HG03064 (cell line): ENCODE measurements at regions not wholly inside any gene's neighbourhood (a gene's known extent, or its start where the extent isn't known, plus 50 kb on each side); places are given as distances from the start of the nearest gene placed in this dataset.
"Not testable (repeated sequence)": the region's sequence is repeated elsewhere in the genome, so short reads cannot be mapped to it uniquely, and the experiment has no call there.

Experiments used
- ATAC-seq: cut with Tn5 transposase; IDR thresholded peaks from one replicate; pipeline ENCODE4 v1.9.1; 2021; ENCODE audit warnings: low read depth; ENCODE audit not compliant: unreplicated experiment

DNA sequence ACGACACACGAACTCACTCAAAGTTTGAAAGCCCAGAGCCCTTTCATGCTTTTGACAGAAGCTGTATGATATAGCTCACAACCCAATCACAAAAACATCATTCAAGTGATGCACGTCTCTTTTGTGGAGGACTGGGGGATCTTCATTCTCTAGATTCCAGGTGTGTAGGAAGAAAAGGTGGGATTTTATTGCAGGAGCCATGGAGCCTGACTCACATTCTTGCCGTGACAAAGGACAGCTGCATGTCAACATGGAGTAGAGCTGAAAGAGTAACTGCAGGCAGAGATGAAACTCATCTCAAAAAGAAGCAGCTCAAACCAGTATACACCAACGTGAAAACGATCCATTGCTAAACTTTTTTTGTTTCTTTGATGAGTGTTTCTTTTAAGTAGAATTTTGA is 50.9 kb upstream of the PDE1A start:
- ATAC-seq: no peak

DNA sequence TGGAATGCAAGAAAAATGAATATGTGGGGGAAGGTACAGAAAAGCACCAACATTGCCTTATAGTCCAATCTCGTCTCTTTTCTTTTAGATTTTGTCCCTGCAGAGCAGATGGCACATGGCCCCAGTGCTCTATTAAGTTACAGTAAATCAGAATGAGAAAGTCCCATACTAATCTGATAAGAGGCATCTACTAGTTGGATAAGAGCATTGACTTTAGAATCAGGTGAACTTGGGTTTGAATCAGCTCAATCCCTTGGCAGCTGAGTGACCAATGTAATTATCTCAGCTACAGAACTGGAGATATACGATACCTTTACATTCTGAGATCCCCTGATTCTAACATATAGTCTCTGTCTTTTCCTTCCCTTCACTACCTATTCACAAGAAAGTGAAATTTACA is 54.8 kb upstream of the PDE1A start:
- ATAC-seq: no peak

DNA sequence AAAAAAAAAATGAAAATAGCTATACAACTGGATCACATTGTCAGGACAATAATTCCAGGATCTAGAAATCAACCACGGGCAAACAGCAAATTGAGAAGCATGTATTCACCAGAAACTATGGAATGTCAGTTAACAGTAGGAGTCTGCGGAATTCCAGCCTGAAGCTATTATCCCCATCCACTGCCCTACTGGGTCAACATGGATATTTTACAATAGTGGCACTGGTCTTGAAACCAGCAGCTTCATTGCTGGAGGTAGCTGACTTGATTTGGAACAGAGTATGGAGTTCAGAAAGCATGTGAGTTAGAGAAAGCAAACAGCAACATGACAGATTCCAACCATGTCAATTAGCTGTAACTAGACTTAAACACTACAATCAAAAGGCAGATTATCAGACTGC is 55.7 kb upstream of the PDE1A start:
- ATAC-seq: no peak

DNA sequence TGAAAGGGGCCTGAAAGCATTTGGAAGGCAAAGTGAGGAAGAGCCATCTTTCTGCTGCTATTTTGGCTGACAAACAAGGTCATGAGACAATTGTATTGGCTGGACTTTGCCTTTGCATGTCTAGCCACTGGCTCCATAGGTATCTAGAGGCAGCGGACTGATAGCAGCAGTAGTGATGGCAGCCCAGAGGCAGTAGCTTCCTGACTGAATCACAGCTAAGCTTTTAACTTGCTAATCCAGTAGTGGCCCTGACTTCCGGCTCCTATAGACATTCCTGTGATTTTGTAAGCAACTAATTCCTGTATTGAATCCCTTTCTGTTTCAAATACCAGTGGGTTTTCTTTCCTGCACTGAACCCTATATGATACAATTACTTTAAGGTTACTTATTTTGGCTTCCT is 69.8 kb upstream of the PDE1A start:
- no peak for ATAC-seq

DNA sequence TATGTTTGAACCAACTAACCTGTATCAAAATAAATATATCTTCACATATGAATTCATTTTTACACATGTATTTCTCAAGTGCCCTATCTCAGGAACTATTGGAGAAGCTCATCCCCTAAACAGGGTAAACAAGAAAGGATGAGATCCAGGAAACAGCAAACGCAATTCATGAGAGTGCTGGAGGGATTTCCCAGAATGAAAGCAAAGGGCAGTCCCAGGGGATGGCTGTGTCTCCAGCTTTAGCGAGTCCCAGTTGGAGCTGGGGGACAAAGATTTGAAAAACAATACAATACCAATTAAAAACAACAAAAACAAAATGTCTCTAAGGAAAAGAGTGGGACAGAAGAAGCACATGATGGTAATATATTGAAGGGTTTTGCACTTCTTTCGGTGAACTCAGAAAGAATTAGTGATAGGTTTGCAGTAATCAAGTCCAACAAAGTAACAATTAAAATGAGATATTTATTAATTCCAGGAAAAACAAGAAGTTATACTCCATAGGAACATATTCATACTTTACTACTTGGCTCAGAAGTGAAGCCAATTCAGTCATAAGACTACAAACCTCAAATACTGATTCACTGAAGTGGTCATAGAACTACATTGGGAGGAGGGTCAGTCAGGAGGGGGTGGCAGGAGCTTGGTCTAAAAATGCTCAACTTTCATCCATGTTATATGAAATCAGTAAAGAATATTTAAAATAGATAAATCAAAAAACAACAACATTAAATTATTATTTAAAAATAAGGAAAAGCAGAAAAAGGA is 73.1 kb upstream of the PDE1A start:
- no peak for ATAC-seq

DNA sequence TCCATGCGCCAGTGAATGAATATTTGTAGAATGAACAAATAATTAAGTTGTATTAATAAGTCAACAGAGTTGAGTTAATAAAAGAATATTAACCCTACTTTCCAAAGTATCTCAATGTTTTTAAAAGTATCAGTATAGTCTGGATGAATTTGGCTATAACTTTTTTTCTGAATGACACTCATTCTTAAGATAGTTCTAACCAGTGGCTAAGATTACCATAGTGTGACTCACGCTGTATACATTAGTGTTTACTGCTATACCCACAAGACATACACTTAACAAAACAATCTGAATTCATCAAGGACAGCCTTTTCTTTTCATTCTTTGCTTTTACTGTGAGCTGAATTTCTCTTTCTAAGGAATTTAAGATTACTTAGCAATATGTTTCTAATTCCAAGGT is 77.0 kb upstream of the PDE1A start:
- no peak for ATAC-seq

DNA sequence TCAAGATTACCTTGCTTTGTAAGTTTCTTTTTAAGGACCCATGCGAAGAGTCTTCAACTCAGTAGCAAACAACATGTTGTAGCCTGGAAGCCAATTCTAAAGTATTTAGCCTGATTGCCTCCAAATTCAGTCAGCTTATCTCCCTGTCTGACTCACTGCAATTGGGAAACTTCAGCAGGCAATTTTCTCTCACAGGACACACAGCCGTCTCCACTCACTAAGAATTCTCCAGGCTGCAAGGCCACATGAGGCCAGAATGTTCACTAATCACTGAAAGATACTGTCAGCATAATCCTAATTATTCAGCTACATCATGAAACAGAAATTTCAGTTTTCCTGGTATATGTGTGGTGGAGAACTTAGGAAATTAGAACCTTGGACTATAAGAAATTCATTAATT is 78.1 kb upstream of the PDE1A start:
- ATAC-seq: no peak

DNA sequence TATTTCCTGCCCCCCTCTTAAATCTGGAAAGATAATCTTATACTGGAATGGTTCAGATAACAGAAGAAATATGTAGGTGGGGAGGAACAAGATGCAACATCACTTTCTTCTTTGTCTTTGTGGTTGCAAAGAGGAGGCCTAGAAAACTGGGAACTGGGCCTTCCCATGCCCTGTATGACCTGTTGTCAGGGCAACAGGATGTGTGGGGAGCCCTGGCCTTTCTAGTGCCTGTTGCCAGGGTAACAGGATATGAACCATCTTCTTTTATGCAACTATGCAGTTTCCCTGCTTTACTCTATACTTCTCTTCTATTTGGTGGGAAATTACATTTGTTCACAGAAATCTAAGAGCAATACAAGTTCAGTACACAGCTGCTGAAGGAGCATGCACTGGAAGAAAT is 79.8 kb upstream of the PDE1A start:
- no peak for ATAC-seq

DNA sequence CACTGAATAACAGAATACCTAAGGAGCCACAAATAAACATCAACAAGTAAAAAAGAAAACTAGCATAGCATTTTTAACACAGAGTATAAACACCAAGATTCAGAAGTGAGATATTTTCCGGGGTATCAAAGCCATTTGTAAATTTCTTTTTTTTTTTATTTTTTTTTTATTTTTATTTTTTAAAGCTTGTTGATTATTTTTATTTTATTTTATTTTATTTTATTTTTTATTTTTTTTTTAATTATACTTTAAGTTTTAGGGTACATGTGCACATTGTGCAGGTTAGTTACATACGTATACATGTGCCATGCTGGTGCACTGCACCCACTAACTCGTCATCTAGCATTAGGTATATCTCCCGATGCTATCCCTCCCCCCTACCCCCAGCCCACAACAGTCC is 81.7 kb upstream of the PDE1A start:
- ATAC-seq: not testable (repeated sequence)

DNA sequence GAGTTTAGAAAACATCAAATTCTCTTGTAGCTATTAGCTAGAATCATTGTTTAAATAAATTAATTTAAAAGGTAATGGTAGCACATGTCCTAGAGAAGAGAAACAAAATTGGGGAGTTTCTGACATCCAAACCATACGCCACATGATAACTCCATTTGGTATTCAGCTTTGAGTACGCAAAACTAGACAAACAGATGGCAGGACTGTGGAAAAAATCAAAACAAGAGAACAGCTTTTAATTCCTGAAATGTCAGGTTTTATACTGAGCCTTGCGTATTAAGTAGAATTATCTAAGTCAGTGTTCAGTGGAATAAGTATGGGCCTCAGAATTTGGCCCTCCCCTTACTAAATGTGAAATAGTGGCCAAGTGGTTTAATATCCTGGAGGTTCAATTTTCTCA is 82.4 kb upstream of the PDE1A start:
- no peak for ATAC-seq

DNA sequence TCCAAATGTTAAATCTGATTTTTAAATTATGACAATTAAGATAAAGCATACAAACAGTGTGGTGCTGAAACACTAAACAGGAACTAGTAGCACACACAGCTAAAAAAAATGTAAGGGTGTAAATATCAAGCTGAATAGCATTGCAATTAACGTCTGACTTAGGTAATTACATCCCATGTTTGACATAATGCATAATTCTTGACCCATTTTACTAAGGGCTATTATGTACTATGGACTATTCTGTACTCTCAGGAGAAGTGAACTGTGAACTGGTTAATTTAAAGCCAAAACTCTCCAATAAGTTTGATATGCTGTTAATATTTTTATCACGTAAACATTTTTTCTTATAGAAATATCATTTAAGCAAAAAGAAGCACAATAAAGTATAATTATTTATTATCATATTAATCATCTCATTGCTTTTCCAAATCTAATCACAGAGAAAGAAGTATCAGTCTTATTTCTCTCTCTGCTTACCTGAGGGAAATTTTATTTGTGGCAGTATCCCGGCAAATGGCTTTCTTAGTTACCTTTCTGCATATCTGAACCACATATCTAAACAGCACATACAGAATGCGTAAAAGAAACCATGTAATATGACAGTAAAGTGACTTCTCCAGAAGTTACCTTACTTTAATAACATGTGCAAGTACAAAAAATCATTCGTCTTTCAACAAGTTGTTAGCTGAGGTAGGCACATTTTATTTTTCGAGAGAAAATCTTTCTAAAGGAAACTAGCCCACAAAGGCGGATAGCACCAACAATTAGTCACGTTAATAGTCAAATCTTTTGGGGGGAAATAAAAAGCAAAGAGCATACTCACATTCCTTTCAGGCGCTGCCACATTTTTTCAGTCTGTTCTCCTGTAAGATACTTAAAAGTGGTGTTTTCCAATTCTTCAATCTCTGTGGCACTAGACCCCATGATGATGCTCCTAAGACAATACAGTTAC is 94.9 kb upstream of the PDE1A start:
- no peak for ATAC-seq

DNA sequence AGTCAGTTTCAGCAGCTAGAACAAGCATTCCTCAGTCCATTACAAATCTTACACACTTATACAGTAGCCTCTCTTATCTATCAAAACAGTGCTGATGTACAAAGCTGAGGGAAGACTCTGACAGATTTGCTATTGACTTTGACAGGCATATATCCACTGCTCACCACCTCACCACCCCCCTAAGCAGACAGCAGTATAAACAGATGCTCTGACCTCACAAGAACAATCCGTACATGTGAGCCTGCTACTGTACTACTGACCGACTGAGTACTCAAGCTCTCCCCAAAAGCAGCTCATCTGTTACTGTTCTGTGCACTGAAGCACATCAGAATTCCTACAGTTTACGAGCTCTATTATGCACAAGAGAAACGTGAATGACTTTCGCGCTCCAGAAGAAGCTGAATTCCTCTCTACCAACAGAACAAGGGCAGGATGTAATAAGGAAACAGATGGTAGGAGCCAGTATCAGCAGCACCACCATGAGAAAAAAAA is 95.6 kb upstream of the PDE1A start:
- ATAC-seq: no peak

DNA sequence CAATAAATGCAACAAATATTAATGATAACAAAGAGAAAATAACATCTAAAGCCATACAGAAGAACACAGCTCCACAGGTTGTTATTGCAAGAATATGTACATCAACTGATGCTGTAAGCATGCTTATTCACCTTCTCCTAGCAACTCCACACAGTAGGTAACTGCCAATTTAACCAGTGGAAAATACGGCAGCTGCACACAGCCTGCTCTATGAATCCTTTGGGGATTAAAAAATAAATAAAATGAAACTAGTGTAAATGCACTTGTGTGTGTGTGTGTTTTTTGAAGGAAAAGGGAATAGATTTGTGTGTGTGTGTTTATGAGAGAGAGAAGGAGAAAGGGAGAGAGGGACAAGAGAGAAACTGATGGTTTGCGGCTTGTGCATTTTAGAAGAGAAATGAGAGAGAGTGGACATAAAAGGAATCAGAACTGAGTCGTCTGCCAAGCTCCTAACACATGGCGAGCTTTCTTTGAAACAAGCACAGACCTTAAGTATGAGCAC is 96.2 kb upstream of the PDE1A start:
- no peak for ATAC-seq

DNA sequence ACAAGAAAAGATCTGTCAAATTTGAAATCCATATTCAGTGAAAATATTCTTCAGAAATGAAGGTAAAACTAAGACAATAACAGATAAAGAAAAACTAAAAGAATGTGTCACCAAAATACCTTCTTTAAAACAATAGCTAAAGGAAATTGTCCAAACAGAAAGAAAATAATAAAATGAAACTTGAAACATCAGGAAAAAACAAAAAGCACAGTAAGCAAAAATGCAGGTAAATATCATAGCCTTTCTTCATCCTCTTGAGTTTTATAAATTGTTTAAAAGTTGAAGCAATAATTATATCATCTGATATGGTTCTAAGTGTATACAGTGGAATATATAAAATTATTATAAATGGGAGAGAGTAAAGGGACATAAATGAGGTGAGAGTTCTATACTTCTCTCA is 103.8 kb upstream of the PDE1A start:
- no peak for ATAC-seq

DNA sequence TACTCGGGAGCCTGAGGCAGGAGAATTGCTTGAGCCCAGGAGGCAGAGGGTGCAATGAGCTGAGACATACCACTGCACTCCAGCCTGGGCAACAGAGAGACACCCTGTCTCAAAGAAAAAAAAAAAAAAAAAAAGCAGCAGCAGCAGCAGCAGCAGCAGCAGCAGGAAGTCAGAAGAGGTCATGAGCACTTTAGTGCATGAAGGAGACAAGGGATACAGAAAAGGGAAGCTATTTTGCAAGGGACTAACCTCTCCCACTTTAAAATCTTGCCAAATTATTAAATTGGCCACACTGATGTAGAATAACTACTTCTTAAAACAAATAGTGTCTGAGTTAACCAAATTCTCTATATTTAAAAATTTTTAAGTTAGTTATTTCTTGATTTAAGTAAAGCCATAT is 113.4 kb upstream of the PDE1A start:
- ATAC-seq: no peak

DNA sequence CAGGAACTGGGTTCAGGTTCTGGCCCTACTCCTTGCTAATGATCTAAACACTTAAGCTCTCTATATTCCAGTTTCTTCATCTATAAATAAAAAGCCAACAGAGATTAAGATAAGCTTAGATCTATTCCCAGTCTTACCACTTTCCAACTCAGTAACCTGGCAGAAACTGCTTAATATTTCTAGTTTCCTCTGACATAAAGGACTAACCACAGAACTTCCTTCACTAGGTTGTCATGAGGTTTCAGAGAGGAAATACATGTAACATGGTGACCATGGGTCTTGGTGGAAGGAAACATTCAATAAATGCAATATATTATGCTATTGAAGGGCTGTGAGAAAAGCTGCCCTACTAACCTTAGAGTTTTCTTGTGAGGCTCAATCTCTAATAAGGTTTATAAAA is 114.4 kb upstream of the PDE1A start:
- ATAC-seq: peak; percentile 75

DNA sequence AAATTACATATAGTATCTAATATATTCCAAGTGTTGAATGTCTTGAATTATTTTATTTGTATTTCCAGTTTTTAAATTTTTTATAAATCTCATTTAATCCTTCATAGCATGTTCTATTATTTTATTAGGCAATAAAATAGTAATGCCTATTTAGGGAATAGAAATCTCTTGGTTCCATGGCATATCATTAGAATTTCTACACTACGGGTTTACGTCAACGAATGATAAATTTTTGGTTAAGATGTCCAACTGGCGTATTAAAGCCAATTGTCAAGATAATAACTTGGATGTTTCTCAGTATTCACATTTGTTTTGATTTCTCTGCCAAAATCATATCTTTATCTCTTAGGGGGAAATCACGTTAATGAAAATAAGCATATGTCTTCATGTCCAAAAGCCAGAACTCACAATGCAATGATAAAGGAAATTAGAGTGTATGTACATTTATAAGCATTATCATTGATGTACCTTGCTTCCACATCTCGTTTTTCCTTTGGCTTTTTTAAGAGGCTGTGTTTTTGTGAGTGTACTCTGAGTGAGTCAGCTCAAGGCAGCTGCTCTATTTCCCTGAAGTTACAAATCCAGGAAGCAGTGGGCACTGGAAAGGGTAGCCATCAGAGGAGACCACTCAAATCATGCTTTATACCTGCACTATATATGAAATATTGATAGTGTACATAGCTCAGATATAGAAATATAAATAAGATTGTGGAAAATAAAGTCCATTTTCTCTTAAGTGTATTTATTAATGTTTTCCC is 115.8 kb upstream of the PDE1A start:
- no peak for ATAC-seq

DNA sequence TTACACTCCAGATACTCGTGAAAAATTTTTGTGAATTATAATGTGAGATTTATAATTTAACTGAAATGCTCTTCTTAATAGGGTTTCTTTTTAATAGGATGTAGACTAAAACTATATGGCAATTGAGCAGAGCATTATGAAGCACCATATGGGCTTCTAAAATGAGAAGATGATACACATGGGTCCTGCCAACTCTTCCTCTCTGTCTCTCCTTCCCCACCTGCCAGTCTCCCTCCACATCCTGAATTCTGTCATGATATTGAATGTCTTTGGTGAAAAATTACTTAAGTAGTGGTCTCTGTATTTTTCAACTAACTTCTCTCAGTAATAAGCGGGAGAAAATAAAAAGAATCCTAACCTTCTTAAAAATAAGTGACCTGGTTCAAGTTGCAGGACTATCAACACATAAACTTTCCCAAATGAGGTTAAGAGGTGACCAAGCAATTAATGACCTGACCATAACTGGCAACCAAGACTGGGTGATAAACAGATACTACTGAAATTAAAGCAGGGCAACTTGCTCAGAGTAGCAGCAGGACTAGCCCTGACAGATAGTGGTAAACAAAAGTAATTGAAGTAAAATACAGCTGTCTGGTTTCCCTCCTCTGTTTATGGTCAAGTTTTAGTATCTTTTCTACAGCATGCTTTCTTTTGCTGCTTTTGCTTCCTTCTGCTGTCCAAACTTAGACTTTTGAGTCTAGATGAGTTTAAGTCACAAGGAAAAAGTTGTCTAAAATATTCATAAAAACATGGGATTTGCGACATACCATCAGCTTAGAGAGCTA is 117.1 kb upstream of the PDE1A start:
- ATAC-seq: no peak

DNA sequence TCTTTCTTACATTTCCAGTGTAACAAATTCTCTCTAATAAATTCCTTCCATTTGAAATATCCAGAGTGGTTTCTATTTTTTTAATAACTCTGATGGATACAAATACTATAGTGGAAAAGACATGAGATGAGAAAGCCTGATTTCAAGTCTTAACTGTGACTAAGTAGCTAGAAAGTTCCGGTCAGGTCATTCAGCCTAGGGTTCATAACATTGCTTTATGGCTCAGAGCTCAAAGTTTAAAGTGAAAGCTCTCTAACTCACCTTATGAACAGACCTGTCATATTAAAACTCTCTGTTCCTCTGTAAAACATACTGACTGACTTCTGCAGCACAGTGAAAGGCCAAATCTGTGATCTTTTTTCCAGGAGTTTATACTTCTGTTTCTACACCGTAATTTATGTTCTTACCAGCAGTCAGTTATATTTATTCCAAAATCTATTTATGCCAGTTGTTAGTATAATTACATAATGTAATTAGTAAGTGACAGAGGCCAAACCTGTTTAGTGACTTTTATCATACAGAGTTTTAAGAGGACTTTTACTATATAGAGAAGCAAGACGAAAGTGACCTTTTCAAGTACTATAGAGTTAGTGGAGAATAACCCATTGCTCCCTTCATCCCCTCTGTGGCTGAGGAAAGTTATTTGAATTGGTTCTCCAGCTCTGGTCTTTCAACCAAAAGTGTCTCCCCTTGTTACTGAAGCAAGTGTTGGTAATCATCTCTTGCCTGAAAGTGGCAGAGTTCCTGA is 118.8 kb upstream of the PDE1A start:
- ATAC-seq: peak; percentile 59
